CD14-positive monocyte (primary cell): ENCODE measurements at regions not wholly inside any gene's neighbourhood (a gene's known extent, or its start where the extent isn't known, plus 50 kb on each side); places are given as distances from the start of the nearest gene placed in this dataset.

Experiments
- DNase-seq, 3 donors: peaks; one replicate each; pipeline ENCODE4 v3.0.0-alpha.2; 2011 to 2022
- H2AFZ ChIP-seq: 2 replicates; pipeline ENCODE4 v1.6.0; 2012; ENCODE audit warnings: mild to moderate bottlenecking, low read depth, low read length, inconsistent platforms; ENCODE audit not compliant: insufficient read depth, poor library complexity, severe bottlenecking
- H3K27ac ChIP-seq, 2 donors: 1 replicate in 1 of 2; 2 replicates in 1 of 2; pipeline ENCODE4 v1.5.1; 2012 to 2013; ENCODE audit warnings: low read length in 2 of 2, control low read depth in 1 of 2, inconsistent platforms in 1 of 2, low read depth in 1 of 2, mild to moderate bottlenecking in 1 of 2
- H3K27me3 ChIP-seq, 2 donors: one replicate each; pipeline versions ENCODE4 v1.6.0 to v1.6.1; 2011 to 2013; ENCODE audit warnings: low read length in 2 of 2; ENCODE audit not compliant: control insufficient read depth in 2 of 2, insufficient read depth in 2 of 2
- H3K36me3 ChIP-seq, 2 donors: replicated peaks in 1 of 2; 1 replicate in 1 of 2; 2 replicates in 1 of 2; pipeline versions ENCODE4 v1.5.1 to v1.6.1; 2012 to 2013; ENCODE audit warnings: low read length in 2 of 2, control low read depth in 1 of 2, inconsistent platforms in 1 of 2, mild to moderate bottlenecking in 1 of 2; ENCODE audit not compliant: insufficient read depth in 2 of 2, control insufficient read depth in 1 of 2
- H3K4me1 ChIP-seq, 2 donors: 1 replicate in 1 of 2; 2 replicates in 1 of 2; pipeline versions ENCODE4 v1.5.1 to v1.6.1; 2012 to 2013; ENCODE audit warnings: low read length in 2 of 2, control low read depth in 1 of 2, inconsistent platforms in 1 of 2, mild to moderate bottlenecking in 1 of 2, moderate library complexity in 1 of 2; ENCODE audit not compliant: insufficient read depth in 2 of 2, control insufficient read depth in 1 of 2
- H3K4me2 ChIP-seq: replicated peaks from 2 replicates; pipeline ENCODE3; 2012; ENCODE audit warnings: low read length, moderate library complexity, mild to moderate bottlenecking; ENCODE audit not compliant: poor library complexity, severe bottlenecking; ENCODE audit errors: extremely low read depth
- H3K4me3 ChIP-seq, 3 experiments: fragments of 200-600 bp in 1 of 3; sonication (generic) in 1 of 3; replicated peaks in 1 of 3; 1 replicate in 2 of 3; 2 replicates in 1 of 3; pipeline ENCODE4 v1.5.1; 2011 to 2013; ENCODE audit warnings: low read length in 3 of 3, mild to moderate bottlenecking in 3 of 3, control low read depth in 2 of 3, low read depth in 2 of 3, inconsistent platforms in 1 of 3, moderate library complexity in 1 of 3
- H3K79me2 ChIP-seq: 2 replicates; pipeline ENCODE4 v1.6.0; 2012; ENCODE audit warnings: mild to moderate bottlenecking, control low read depth, inconsistent platforms, low read length, moderate library complexity; ENCODE audit not compliant: insufficient read depth
- H3K9ac ChIP-seq: 2 replicates; pipeline ENCODE4 v1.6.0; 2017; ENCODE audit warnings: low read length, mild to moderate bottlenecking; ENCODE audit not compliant: insufficient read depth, poor library complexity, severe bottlenecking
- H3K9me3 ChIP-seq, 2 donors: replicated peaks in 1 of 2; 1 replicate in 1 of 2; 2 replicates in 1 of 2; pipeline versions ENCODE4 v1.5.1 to v1.6.1; 2012 to 2013; ENCODE audit warnings: low read length in 2 of 2, control low read depth in 1 of 2; ENCODE audit not compliant: control insufficient read depth in 1 of 2, insufficient read depth in 1 of 2
- H4K20me1 ChIP-seq: 2 replicates; pipeline ENCODE4 v1.6.0; 2012; ENCODE audit warnings: mild to moderate bottlenecking, low read length, control low read depth, moderate library complexity; ENCODE audit not compliant: insufficient read depth
- H3K27ac Mint-ChIP-seq, 7 donors: one replicate each; pipeline ENCODE4 v1.8.0; 2020; ENCODE audit warnings: mild to moderate bottlenecking in 7 of 7, mixed read lengths in 7 of 7, moderate library complexity in 6 of 7, inconsistent platforms in 2 of 7
- H3K27me3 Mint-ChIP-seq, 3 donors: one replicate each; pipeline ENCODE4 v1.8.0; 2021 to 2022; ENCODE audit warnings: low read depth in 3 of 3, mild to moderate bottlenecking in 3 of 3, mixed read lengths in 3 of 3, moderate library complexity in 3 of 3, inconsistent platforms in 1 of 3
- H3K36me3 Mint-ChIP-seq, 2 donors: one replicate each; pipeline ENCODE4 v1.8.0; 2020; ENCODE audit warnings: mixed read lengths in 2 of 2, inconsistent platforms in 1 of 2, mild to moderate bottlenecking in 1 of 2
- H3K4me1 Mint-ChIP-seq: one replicate; pipeline ENCODE4 v1.8.0; 2020; ENCODE audit warnings: mild to moderate bottlenecking, mixed read lengths
- H3K4me3 Mint-ChIP-seq, 2 donors: one replicate each; pipeline ENCODE4 v1.8.0; 2020; ENCODE audit warnings: mild to moderate bottlenecking in 2 of 2, mixed read lengths in 2 of 2, moderate library complexity in 1 of 2
- H3K9me3 Mint-ChIP-seq, 7 donors: one replicate each; pipeline ENCODE4 v1.8.0; 2020 to 2022; ENCODE audit warnings: mixed read lengths in 7 of 7, mild to moderate bottlenecking in 6 of 7, moderate library complexity in 6 of 7, inconsistent platforms in 2 of 7
- CTCF ChIP-seq: fragments of 200-600 bp; IDR thresholded peaks from one replicate; pipeline ENCODE4 v1.8.0; 2022; ENCODE audit warnings: antibody characterized with exemption, mild to moderate bottlenecking
- WGBS: methylation state at CpG from one replicate; pipeline ENCODE4 v1.1.5; 2013; ENCODE audit warnings: missing lambda C conversion rate; ENCODE audit not compliant: insufficient coverage; 5-methylcytosine and 5-hydroxymethylcytosine counted together
- intact Hi-C, 2 donors: fragments of 100-400 bp; cut with micrococcal nuclease; formaldehyde crosslinking; loops; one replicate each; pipeline versions ENCODE4 v1.15.0 to v1.15.1; 2023

- Histone ChIP-seq H3K4me3 (no peak overlapping the region), H3K9ac (no peak overlapping the region), H3K4me2 (no peak overlapping the region), H3K79me2 (no peaks in the 10 kb centered on the region), H2AFZ (no peak overlapping the region), H3K27ac (no peak overlapping the region), H4K20me1 (no peaks in the 10 kb centered on the region), H3K36me3 (no peaks in the 10 kb centered on the region), H3K27me3 (no peaks in the 10 kb centered on the region), H3K9me3 (no peaks in the 10 kb centered on the region), H3K4me1 (no peaks in the 10 kb centered on the region)
- peaks cover 2% of the 10 kb centered on the region for H3K4me1 Mint-ChIP-seq
- peaks cover 3 to 23% (median 5%) of the 10 kb centered on the region in 3 donors for H3K27me3 Mint-ChIP-seq
- DNase-seq, result no peak
- no peak overlapping the region for H3K27ac Mint-ChIP-seq
- no peak overlapping the region for H3K4me3 Mint-ChIP-seq
- peaks cover 0 to 3% (median 0%) of the 10 kb centered on the region in 7 donors for H3K9me3 Mint-ChIP-seq
- no peaks in the 10 kb centered on the region for H3K36me3 Mint-ChIP-seq
- no peak for TF ChIP-seq CTCF
- 14% methylated on average over 2 of the region's 2 CpGs for WGBS
- intact Hi-C loops, result no loop called here
Measured at GRCh38 chr5:62139741-62140140, 166.3 kb upstream of the KIF2A start.

GRCh38 chr5:62142351-62142750 is 163.7 kb upstream of the KIF2A start:
- H4K20me1 ChIP-seq, result no peaks in the 10 kb centered on the region
- TF ChIP-seq CTCF, result no peak
- H3K9ac ChIP-seq, result no peak overlapping the region
- peaks cover 2% of the 10 kb centered on the region for H3K4me1 Mint-ChIP-seq
- H3K79me2 ChIP-seq, result no peaks in the 10 kb centered on the region
- peaks cover 0 to 4% (median 0%) of the 10 kb centered on the region in 7 donors for H3K9me3 Mint-ChIP-seq
- H3K4me2 ChIP-seq, result no peak overlapping the region
- no CpG with 5 or more reads among the region's 4 CpGs for WGBS
- H3K4me1 ChIP-seq, result no peaks in the 10 kb centered on the region
- H3K4me3 ChIP-seq, result no peak overlapping the region
- peaks cover 5 to 23% (median 5%) of the 10 kb centered on the region in 3 donors for H3K27me3 Mint-ChIP-seq
- no peak for DNase-seq
- no peak overlapping the region for H3K4me3 Mint-ChIP-seq
- intact Hi-C loops, result no loop called here
- H3K9me3 ChIP-seq, result no peaks in the 10 kb centered on the region
- H3K27ac Mint-ChIP-seq, result no peak overlapping the region
- H2AFZ ChIP-seq, result no peak overlapping the region
- no peaks in the 10 kb centered on the region for H3K36me3 Mint-ChIP-seq
- H3K36me3 ChIP-seq, result no peaks in the 10 kb centered on the region
- no peak overlapping the region for H3K27ac ChIP-seq
- no peaks in the 10 kb centered on the region for H3K27me3 ChIP-seq
